ENCODE measurements at regions not wholly inside any gene's neighbourhood (a gene's known extent, or its start where the extent isn't known, plus 50 kb on each side); places are given as distances from the start of the nearest gene placed in this dataset.

DNA sequence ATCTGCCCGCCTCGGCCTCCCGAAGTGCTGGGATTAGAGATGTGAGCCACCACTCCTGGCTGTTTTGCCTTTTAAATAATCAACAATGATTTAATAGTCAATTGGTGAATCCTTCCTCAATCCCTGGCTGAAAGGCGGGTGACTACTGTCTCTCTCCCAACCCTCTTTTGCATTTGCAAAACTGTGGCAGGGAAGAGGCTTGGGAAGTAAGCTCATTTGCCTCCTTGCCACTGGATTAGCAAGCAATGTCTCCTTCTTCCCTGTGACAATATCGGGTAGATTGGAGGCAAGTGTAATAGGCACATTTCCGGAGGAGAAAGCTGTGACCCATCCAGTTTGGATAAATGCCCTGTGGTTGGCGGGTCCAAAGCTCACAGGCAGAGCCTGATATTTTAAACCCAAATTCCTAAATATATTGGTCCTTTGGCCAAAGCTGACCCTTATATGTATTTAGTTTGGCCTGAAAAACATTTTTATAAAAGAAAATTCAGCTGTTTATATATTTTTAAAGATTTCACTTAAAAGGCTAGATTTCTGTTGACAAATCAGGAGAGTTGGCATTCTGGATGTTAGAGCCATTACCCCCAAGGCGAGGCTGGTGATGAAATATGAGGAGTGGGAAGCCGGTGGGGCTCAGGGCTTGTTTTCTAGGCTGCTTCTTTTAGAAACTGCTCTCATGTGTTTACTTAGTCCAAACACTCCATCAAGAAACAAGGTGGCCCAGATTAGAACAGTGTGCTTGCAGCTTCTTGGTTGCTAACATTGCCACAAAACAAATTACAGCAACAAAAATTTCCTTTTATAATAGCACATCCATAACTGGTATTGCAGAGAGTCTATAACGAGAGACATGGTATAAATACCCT lies 646.9 kb upstream of the TMEM132C start:
- intact Hi-C loops (cut with DNase I): no loop called here
- ATAC-seq (no peak), DNase-seq (ENCODE audit: missing footprints) (no peak)

GRCh38 chr12:127620735-127621355 lies 646.1 kb upstream of the TMEM132C start:
- intact Hi-C loops (cut with DNase I): no loop called here
- ATAC-seq (no peak), DNase-seq (ENCODE audit: missing footprints) (no peak)

DNA sequence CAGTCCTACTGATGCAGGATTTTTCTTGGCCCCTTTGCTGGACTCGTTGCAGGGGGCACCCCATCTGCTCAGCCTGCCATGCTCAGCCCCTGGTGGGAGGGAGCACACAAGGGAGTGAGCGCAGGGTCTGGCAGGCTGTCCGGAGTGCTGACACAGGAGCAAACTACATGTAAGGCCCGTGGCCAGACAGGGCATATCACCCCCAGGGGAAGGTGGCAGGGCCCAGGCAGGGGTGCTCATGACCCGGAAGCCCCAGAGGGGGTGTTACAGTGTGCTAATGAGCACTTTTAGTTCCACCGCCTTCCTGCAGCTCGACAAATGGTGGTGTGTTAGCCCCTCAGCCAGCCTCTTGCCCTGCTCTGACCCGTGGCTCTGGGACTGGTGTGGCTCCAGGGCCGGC lies 645.6 kb upstream of the TMEM132C start:
- intact Hi-C loops (cut with DNase I): no loop called here
- DNase-seq (ENCODE audit: missing footprints): peak; percentile 62
- ATAC-seq: no peak

- DNase-seq (ENCODE audit: missing footprints) (no peak), ATAC-seq (no peak)
- intact Hi-C loops (cut with DNase I): no loop called here
Observed at GRCh38 chr12:127623362-127623761, 643.6 kb upstream of the TMEM132C start.

DNA sequence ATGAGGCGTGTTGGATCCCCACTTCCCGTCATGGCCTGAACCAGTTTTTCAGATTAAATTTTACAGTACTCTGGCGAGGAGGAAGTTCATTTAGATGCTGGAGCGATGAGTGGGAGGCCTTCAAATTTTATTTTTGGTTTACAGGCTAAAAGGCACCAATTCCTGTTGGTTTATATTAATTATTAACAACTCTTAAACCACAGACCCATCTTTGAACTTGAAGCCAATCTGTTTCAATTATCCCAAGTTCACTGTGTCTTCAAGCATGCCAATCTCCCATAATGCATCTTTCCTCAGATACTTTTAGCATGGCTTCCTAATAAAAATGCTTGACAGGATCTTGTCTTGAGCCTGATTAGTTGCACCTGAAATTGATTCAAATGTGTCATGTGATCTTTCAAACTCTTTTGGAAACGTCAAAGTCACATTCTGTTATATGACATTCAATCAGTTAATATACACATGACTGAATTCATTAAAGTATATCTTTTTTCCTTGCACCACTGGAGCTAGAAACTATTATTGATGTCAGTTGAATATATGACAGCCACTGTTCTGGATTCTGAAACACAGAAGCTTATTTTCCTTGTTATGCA lies 641.7 kb upstream of the TMEM132C start:
- intact Hi-C loops (cut with DNase I): no loop called here
- DNase-seq (ENCODE audit: missing footprints): no peak

GRCh38 chr12:127628645-127629044 lies 638.3 kb upstream of the TMEM132C start:
- no peak for DNase-seq (ENCODE audit: missing footprints)
- ATAC-seq: no peak
- intact Hi-C loops (cut with DNase I): no loop called here

More for the DNA sequence above, 641.7 kb upstream of the TMEM132C start:
- no peak for ATAC-seq

DNA sequence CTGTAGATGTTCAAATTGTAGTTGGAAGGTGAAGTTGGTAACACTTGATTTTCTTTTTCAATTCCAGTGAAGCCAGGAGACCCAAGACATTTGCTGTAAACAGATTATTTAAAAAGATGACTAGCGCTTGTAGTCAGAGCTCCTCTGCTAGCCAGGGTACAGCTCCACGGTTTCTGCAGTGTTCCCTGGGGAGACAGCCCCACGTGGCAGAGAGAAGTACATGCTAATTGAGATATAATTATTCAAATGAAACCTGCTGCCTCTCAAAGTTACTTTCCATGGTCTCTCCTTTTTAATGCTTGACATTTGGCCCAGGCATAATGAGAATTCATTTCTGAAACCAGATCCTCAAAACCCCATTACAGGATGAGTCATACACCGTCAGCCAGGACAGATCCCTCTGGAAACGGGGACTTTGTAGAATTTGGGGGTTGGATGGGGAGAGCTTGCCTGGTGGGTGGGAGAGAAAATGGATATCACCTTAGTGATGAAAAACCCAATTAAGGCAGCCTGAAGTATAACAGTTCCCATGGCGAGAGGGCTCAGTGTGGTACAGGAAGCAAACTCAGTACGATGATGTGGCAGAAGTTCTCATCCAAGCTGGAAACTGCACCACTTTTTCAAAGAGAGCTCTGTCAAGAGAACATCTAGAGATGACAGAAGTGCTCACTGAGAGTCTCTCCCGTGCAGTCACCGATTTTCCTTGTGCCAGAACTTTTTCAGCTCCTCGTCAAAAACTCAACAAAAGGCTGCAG lies 637.7 kb upstream of the TMEM132C start:
- DNase-seq (ENCODE audit: missing footprints) (no peak), ATAC-seq (no peak)
- intact Hi-C loops (cut with DNase I): no loop called here

DNA sequence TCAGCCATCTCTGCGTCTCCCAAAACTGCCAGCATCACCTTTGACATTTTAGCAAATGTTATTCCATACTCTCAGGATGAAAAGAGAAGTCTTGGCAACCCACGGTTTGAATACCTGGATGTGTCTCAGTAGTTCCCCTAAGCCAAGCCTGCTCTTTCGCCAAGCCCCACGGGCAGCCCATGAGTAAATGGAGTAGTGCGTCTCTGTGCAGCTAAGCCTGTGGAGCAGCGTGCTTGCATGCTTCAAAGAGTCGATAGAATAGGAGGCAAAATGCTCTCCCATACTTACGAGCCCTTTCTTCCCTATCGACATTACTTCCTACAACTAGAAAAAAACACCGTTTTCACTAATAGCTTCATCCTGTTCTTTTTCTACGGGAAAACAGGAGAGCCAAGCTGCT lies 634.5 kb upstream of the TMEM132C start:
- intact Hi-C loops (cut with DNase I): no loop called here
- ATAC-seq: no peak
- no peak for DNase-seq (ENCODE audit: missing footprints)

DNA sequence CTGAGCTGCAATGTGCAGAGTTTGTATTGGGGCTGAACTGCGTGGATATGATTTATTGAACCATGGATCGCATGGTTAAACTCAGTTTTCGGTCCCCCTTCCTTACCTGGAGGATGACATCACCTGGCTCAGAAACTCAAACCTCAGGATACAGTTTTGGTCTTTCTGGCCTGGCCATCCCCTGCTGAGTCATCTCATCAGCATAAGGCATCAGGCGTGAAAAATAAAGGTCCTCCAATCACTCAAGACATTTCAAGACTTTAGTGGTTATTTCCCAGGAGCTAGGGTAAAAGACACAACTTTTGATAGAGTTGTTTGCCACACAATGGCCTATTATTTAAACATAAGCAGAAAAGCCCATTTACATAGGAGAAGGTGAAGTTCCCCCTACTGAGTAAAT lies 631.1 kb upstream of the TMEM132C start:
- intact Hi-C loops (cut with DNase I): no loop called here
- no peak for ATAC-seq
- no peak for DNase-seq (ENCODE audit: missing footprints)

- ATAC-seq (no peak), DNase-seq (ENCODE audit: missing footprints) (no peak)
- intact Hi-C loops (cut with DNase I): no loop called here
Observed at GRCh38 chr12:127636882-127637281, 630.1 kb upstream of the TMEM132C start.

GRCh38 chr12:127640181-127640886 lies 626.6 kb upstream of the TMEM132C start:
- ATAC-seq (no peak), DNase-seq (ENCODE audit: missing footprints) (no peak)
- intact Hi-C loops (cut with DNase I): no loop called here

DNA sequence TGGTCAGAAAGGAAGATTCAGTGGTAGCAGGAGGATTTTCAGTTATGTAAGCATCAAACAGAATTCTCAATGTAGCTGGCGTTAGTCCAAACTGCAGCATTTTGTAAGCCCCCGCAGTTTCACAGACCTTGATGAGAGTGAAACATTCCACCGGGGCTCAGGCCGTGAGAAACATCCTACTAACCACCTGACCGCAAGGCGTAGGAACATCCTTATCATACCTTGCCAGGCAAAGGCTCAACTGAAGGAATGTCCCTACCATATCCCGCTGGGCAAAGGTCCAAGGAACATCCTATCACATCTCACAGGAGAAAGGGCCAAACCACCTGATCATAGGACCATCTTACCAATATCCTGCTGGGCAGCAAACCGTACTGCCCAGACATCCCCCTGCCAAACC lies 624.8 kb upstream of the TMEM132C start:
- intact Hi-C loops (cut with DNase I): no loop called here
- no peak for DNase-seq (ENCODE audit: missing footprints)

GRCh38 chr12:127648321-127648720 lies 618.6 kb upstream of the TMEM132C start:
- no peak for ATAC-seq
- no peak for DNase-seq (ENCODE audit: missing footprints)
- intact Hi-C loops (cut with DNase I): no loop called here

More for the DNA sequence above, 624.8 kb upstream of the TMEM132C start:
- ATAC-seq: no peak

DNA sequence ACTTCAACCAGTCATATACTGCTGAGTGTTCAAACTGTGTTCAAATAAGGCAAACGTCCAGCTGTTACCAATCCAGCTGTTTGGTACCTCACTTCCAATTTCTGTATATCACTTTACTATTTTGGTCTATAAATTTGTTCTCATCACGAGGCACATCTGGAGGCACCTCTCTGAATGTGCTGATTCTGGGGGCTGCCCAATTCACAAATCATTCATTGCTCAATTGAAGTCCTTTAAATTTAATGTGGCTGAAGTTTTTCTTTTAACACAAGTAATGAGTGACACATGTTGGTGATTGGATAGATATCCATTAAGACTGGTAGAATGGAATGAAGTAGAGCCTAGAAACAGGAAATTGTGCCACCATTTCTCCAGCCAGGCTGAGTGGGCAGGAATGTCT lies 617.0 kb upstream of the TMEM132C start:
- ATAC-seq (no peak), DNase-seq (ENCODE audit: missing footprints) (no peak)
- intact Hi-C loops (cut with DNase I): no loop called here

- ATAC-seq (no peak), DNase-seq (ENCODE audit: missing footprints) (no peak)
- intact Hi-C loops (cut with DNase I): no loop called here
Observed at GRCh38 chr12:127650626-127651025, 616.3 kb upstream of the TMEM132C start.

DNA sequence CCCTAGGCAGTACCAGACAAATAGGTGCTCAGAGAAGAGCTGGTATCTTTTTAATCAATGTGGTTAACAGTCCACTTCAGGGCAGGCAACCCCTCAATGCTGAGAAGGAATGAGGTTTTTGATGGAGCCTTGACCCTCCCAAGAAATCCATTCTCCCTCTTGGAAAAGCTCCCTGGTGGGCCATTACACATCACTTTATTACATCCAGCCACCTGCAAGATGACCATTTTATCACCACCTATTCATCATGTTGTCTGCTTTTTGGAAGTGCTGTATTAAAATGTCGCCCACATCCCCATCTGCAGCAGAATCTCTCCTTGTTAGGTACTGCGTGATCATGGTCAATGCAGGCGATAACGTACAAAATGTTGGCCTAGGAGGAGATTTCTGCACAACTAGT lies 614.7 kb upstream of the TMEM132C start:
- intact Hi-C loops (cut with DNase I): no loop called here
- ATAC-seq: no peak
- no peak for DNase-seq (ENCODE audit: missing footprints)

DNA sequence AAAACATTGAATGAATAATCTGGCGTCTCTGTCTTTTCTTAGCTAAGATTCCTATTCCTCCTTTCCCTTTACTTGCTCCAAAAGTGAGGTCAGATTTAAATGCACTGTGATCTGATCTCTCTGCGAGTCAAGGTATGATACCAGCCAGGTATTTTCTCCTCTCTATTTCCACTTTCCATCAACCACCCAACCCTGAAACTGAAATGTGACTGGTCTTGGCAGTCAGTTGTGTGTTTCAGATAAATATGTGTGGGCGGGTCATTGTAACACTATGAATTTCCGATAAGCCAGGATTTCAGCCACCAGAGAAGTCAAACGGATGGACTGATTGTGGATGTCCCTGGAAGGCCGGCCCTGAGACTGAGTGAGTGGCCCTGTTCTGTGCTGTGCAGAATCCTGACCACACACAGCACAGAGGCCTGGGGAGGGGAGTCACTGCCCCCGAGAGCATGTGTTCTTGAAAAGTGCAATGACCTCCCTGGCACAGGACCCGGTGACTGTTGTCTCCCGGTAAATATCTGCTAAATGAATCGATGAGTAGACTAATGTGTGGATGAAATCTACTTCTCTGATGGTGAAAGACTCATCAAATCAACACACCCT lies 612.5 kb upstream of the TMEM132C start:
- intact Hi-C loops (cut with DNase I): no loop called here
- ATAC-seq (no peak), DNase-seq (ENCODE audit: missing footprints) (no peak)

DNA sequence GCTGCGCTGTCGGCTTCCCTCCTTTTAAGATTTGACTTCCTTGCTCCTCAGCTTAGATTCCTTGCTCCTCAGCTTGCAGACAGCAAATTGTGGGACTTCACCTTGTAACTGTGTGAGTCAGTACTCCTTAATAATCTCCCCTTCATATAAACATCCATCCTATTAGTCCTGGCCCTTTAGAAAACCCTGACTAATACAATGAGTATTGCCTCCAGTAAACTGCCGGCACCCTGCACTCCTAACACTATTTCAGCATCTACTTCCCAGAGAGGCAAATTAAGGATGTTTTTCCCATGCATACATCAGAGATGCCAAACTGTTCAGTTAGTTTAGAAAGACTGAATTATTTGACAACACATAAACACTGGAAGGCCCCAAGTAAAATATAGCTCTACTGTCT lies 611.3 kb upstream of the TMEM132C start:
- DNase-seq (ENCODE audit: missing footprints) (no peak), ATAC-seq (no peak)
- intact Hi-C loops (cut with DNase I): no loop called here
